SK-N-SH (cell line): ENCODE measurements at regions not wholly inside any gene's neighbourhood (a gene's known extent, or its start where the extent isn't known, plus 50 kb on each side); places are given as distances from the start of the nearest gene placed in this dataset.

Experiments
- CTCF ChIA-PET: fragments of 300-600, 350-600 bp; formaldehyde crosslinking; extraction: SDS; loops from one replicate; lab custom pipeline; 2021; lab: Yijun Ruan, JAX
- POLR2A ChIA-PET: fragments of 350-600 bp; sonication (Branson Sonifier 250); formaldehyde crosslinking; extraction: SDS; loops from one replicate; lab custom pipeline; 2020; ENCODE audit warnings: antibody characterized with exemption, inconsistent platforms; lab: Yijun Ruan, JAX
- DNase-seq: peaks from one replicate; pipeline ENCODE4 v3.0.0; 2012
- H2AFZ ChIP-seq: fragments of 200-600 bp; sonication (generic); 2 replicates; pipeline ENCODE4 v1.8.1; 2016; ENCODE audit warnings: antibody characterized with exemption, mild to moderate bottlenecking, low read depth
- H3F3A ChIP-seq: fragments of 200-600 bp; sonication (generic); replicated peaks from 2 replicates; pipeline ENCODE3; 2016; ENCODE audit warnings: antibody characterized with exemption, mild to moderate bottlenecking; ENCODE audit not compliant: insufficient read depth
- H3K27ac ChIP-seq, 2 experiments: fragments of 200-500 bp in 1 of 2; fragments of 200-600 bp in 1 of 2; sonication (Bioruptor generic) in 1 of 2; sonication (generic), shearing (Covaris generic) in 1 of 2; 2 replicates each; pipeline versions ENCODE4 v1.5.1 to v1.6.1; 2014 to 2016; ENCODE audit warnings: low read depth in 2 of 2, inconsistent platforms in 1 of 2, low read length in 1 of 2, mild to moderate bottlenecking in 1 of 2, mixed read lengths in 1 of 2
- H3K27me3 ChIP-seq: fragments of 200-600 bp; sonication (generic), shearing (Covaris generic); 2 replicates; pipeline ENCODE4 v1.6.1; 2016; ENCODE audit warnings: mixed run types; ENCODE audit not compliant: insufficient read depth
- H3K36me3 ChIP-seq, 2 experiments: fragments of 200-500 bp in 1 of 2; fragments of 200-600 bp in 1 of 2; sonication (Bioruptor generic) in 1 of 2; sonication (generic) in 1 of 2; replicated peaks in 1 of 2; 2 replicates each; pipeline versions ENCODE3 to v1.5.1; 2014 to 2016; ENCODE audit warnings: low read length in 1 of 2, mild to moderate bottlenecking in 1 of 2; ENCODE audit not compliant: insufficient read depth in 2 of 2, control insufficient read depth in 1 of 2
- H3K4me1 ChIP-seq, 2 experiments: fragments of 200-500 bp in 1 of 2; fragments of 200-600 bp in 1 of 2; sonication (Bioruptor generic) in 1 of 2; sonication (generic), shearing (Covaris generic) in 1 of 2; 2 replicates each; pipeline versions ENCODE4 v1.5.1 to v1.6.1; 2014 to 2016; ENCODE audit warnings: low read depth in 1 of 2, low read length in 1 of 2, mixed run types in 1 of 2; ENCODE audit not compliant: insufficient read depth in 2 of 2, control insufficient read depth in 1 of 2
- H3K4me2 ChIP-seq: fragments of 200-600 bp; sonication (generic), shearing (Covaris generic); 2 replicates; pipeline ENCODE4 v1.6.1; 2017; ENCODE audit warnings: mixed run types
- H3K4me3 ChIP-seq, 2 experiments: fragments of 200-500 bp in 1 of 2; fragments of 200-600 bp in 1 of 2; sonication (Bioruptor generic) in 1 of 2; sonication (generic), shearing (Covaris generic) in 1 of 2; 2 replicates each; pipeline versions ENCODE4 v1.5.1 to v1.8.1; 2014 to 2016; ENCODE audit warnings: low read depth in 2 of 2, inconsistent platforms in 1 of 2, low read length in 1 of 2, mild to moderate bottlenecking in 1 of 2, mixed read lengths in 1 of 2, moderate library complexity in 1 of 2
- H3K79me2 ChIP-seq: fragments of 200-600 bp; sonication (generic); 2 replicates; pipeline ENCODE4 v1.8.1; 2017; ENCODE audit warnings: mild to moderate bottlenecking; ENCODE audit not compliant: insufficient read depth
- H3K9ac ChIP-seq: fragments of 200-600 bp; sonication (generic); 2 replicates; pipeline ENCODE4 v1.6.1; 2017; ENCODE audit warnings: mixed run types
- H3K9me2 ChIP-seq: fragments of 200-600 bp; sonication (generic); 2 replicates; pipeline ENCODE4 v1.6.1; 2017; ENCODE audit warnings: mixed run types
- H3K9me3 ChIP-seq: fragments of 200-600 bp; sonication (generic); 2 replicates; pipeline ENCODE4 v1.6.1; 2017; ENCODE audit warnings: mixed run types, mild to moderate bottlenecking, moderate library complexity
- H4K20me1 ChIP-seq: fragments of 200-600 bp; sonication (generic); 2 replicates; pipeline ENCODE4 v1.6.1; 2017; ENCODE audit warnings: mild to moderate bottlenecking, mixed run types; ENCODE audit not compliant: insufficient read depth
- EZH2phosphoT487 ChIP-seq: fragments of 200-600 bp; sonication (generic); IDR thresholded peaks from 2 replicates; pipeline ENCODE4 v1.6.1; 2017; ENCODE audit warnings: low read depth, mixed run types, mild to moderate bottlenecking, antibody characterized with exemption, moderate library complexity, borderline replicate concordance
- FOSL2 ChIP-seq: IDR thresholded peaks from 2 replicates; pipeline ENCODE4 v1.4.0; 2012; ENCODE audit warnings: low read depth, mild to moderate bottlenecking, moderate library complexity, borderline replicate concordance
- RAD21 ChIP-seq: IDR thresholded peaks from 2 replicates; pipeline ENCODE4 v1.6.1; 2012; ENCODE audit warnings: mild to moderate bottlenecking, low read length
- RCOR1 ChIP-seq: fragments of 150-350 bp; IDR thresholded peaks from 2 replicates; pipeline ENCODE4 v1.6.1; 2017; ENCODE audit warnings: antibody characterized with exemption, low read length
- SIN3A ChIP-seq: IDR thresholded peaks from 2 replicates; pipeline ENCODE4 v1.6.1; 2012; ENCODE audit warnings: low read depth, mild to moderate bottlenecking, low read length, moderate library complexity, borderline replicate concordance
- SMC3 ChIP-seq: IDR thresholded peaks from 2 replicates; pipeline ENCODE4 v1.6.1; 2012; ENCODE audit warnings: low read depth, low read length, improper control_type of control experiment
- TAF1 ChIP-seq: IDR thresholded peaks from 2 replicates; pipeline ENCODE4 v1.6.1; 2012; ENCODE audit warnings: low read depth, mild to moderate bottlenecking, low read length, moderate library complexity, borderline replicate concordance
- TCF12 ChIP-seq: IDR thresholded peaks from 2 replicates; pipeline ENCODE4 v1.4.0; 2012
- YY1 ChIP-seq: IDR thresholded peaks from 2 replicates; pipeline ENCODE4 v1.4.0; 2012; ENCODE audit warnings: low read depth, mild to moderate bottlenecking
- WGBS: methylation state at CpG from one replicate; pipeline ENCODE4 v1.1.6; 2017; ENCODE audit warnings: low lambda C conversion rate; 5-methylcytosine and 5-hydroxymethylcytosine counted together
- TF ChIP-seq, protein P1 (sequence below): fragments of 200-600 bp; sonication (generic); IDR thresholded peaks from 2 replicates; pipeline ENCODE4 v1.6.1; 2017; ENCODE audit warnings: antibody characterized with exemption, mild to moderate bottlenecking, moderate library complexity
- TF ChIP-seq, protein P2 (sequence below): fragments of 150-350 bp; IDR thresholded peaks from 2 replicates; pipeline ENCODE4 v1.6.1; 2016; ENCODE audit warnings: mild to moderate bottlenecking, low read depth, low read length

DNA sequence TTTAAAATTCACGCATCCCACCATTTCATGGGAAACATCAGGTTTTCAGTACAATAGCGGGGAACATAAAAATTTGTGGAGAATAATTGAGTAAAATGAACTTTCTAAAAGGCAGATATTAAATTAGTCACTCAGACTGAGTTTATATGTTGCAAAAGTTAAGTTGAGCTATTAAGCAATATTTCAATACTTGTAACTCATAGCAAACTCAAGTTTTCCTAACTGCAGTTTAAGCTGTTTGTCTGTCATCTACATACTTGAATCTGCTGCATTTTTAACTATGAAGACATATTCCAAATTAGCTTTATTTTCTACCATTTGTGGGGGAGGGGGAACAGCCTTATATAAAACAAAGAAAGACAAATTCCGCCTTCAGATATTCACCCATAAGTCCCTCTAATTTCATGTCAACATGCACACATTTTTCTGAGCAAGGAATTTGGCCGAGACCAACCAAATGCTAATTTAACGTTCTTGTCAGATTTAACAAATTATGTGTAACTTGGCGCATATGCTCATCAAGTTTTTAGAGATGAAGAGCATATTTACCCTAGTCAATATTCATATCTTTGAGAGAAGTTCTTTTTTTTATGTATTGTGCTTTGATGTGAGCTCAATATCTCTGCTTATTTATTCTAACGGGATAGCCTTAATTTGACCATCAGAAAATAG is 462.9 kb downstream of the TXNL1 start:
- no peak overlapping the region for H2AFZ ChIP-seq
- no peaks in the 10 kb centered on the region for H3K79me2 ChIP-seq
- H3K36me3 ChIP-seq, result no peaks in the 10 kb centered on the region
- no peak overlapping the region for H3K4me3 ChIP-seq
- 0 out of 2 replicates have a peak, but pooled peaks cover 3% of the 10 kb centered on the region for H3K9me2 ChIP-seq
- H3K4me2 ChIP-seq, result no peak overlapping the region
- no peaks in the 10 kb centered on the region for H3K27me3 ChIP-seq
- no peaks in the 10 kb centered on the region for H3K9me3 ChIP-seq
- H3K9ac ChIP-seq, result no peak overlapping the region
- no peaks in the 10 kb centered on the region for H3F3A ChIP-seq
- TF ChIP-seq FOSL2 (no peak), EZH2phosphoT487 (no peak), SIN3A (no peak), TAF1 (no peak), TCF12 (no peak), YY1 (no peak), RAD21 (no peak), SMC3 (no peak)
- TF ChIP-seq, protein P1, sequence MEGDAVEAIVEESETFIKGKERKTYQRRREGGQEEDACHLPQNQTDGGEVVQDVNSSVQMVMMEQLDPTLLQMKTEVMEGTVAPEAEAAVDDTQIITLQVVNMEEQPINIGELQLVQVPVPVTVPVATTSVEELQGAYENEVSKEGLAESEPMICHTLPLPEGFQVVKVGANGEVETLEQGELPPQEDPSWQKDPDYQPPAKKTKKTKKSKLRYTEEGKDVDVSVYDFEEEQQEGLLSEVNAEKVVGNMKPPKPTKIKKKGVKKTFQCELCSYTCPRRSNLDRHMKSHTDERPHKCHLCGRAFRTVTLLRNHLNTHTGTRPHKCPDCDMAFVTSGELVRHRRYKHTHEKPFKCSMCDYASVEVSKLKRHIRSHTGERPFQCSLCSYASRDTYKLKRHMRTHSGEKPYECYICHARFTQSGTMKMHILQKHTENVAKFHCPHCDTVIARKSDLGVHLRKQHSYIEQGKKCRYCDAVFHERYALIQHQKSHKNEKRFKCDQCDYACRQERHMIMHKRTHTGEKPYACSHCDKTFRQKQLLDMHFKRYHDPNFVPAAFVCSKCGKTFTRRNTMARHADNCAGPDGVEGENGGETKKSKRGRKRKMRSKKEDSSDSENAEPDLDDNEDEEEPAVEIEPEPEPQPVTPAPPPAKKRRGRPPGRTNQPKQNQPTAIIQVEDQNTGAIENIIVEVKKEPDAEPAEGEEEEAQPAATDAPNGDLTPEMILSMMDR, result no peak
- TF ChIP-seq, protein P2, sequence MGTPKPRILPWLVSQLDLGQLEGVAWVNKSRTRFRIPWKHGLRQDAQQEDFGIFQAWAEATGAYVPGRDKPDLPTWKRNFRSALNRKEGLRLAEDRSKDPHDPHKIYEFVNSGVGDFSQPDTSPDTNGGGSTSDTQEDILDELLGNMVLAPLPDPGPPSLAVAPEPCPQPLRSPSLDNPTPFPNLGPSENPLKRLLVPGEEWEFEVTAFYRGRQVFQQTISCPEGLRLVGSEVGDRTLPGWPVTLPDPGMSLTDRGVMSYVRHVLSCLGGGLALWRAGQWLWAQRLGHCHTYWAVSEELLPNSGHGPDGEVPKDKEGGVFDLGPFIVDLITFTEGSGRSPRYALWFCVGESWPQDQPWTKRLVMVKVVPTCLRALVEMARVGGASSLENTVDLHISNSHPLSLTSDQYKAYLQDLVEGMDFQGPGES, result no peak
- ChIA-PET POLR2A (no interaction called here), CTCF (interaction anchor here (0.6 to 1.4 kb wide), 3 partner anchors 10 to 298 kb away, joined by 3 read pairs; no protein-coding TSS in a partner anchor)
- no peak overlapping the region for H3K27ac ChIP-seq
- no peaks in the 10 kb centered on the region for H4K20me1 ChIP-seq
- no peaks in the 10 kb centered on the region for H3K4me1 ChIP-seq
- WGBS, result 86% methylated on average over 7 of the region's 7 CpGs
- no peak for DNase-seq

DNA sequence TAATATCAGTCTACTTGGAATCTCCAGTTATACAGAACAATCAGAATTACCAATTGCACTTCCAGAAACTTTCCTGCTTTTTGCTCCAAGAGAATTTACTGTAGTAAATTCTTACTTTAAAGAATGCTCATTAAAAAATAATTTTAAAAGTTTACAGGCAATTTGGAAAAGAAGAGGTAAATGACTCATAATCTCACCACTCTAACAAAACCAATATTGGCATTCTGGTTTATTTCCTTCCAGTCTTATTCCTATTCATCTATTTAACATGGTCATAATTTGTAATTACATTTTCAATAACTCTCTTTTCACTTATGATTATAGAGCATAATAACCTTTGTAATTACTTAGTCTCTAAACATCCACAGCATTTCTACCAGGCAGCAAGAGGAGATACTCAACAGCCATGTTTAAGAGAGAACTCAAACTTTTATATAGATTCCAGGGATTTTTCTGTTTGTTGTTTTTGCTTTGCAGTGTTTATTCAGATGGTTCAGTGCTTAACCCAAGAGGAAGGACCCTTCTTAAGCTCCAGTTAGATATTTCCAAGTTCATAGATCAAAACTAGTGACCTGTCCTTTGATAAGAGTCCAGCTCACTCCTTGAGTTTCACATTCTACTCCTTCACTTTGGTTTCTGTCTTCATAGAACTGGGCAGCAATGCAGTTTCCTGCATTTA is 464.7 kb downstream of the TXNL1 start:
- H4K20me1 ChIP-seq, result no peaks in the 10 kb centered on the region
- H3K27ac ChIP-seq, result no peak overlapping the region
- no peak for DNase-seq
- no peak for TF ChIP-seq RCOR1
- ChIA-PET POLR2A (no interaction called here), CTCF (no interaction called here)
- H3K27me3 ChIP-seq, result no peaks in the 10 kb centered on the region
- no peak overlapping the region for H3K4me2 ChIP-seq
- H3K4me1 ChIP-seq, result no peaks in the 10 kb centered on the region; a peak in 1 of 4 replicates
- no peaks in the 10 kb centered on the region for H3K79me2 ChIP-seq
- no peaks in the 10 kb centered on the region for H3K9me3 ChIP-seq
- H3K4me3 ChIP-seq, result no peak overlapping the region
- H3K9me2 ChIP-seq, result no peaks in the 10 kb centered on the region
- H3K9ac ChIP-seq, result no peak overlapping the region
- no peak overlapping the region for H2AFZ ChIP-seq
- no peaks in the 10 kb centered on the region for H3K36me3 ChIP-seq
- no peaks in the 10 kb centered on the region for H3F3A ChIP-seq
